Loucy (cell line): ENCODE measurements at regions not wholly inside any gene's neighbourhood (a gene's known extent, or its start where the extent isn't known, plus 50 kb on each side); places are given as distances from the start of the nearest gene placed in this dataset.

Experiments
- H2AFZ ChIP-seq: fragments of 200-600 bp; sonication (generic); 2 replicates; pipeline ENCODE4 v1.6.0; 2016; ENCODE audit warnings: antibody characterized with exemption, mild to moderate bottlenecking, low read length, moderate library complexity
- H3F3A ChIP-seq: fragments of 200-600 bp; 2 replicates; pipeline ENCODE4 v1.6.0; 2016; ENCODE audit warnings: antibody characterized with exemption, low read depth, mild to moderate bottlenecking
- H3K27me3 ChIP-seq: fragments of 200-600 bp; sonication (generic); 2 replicates; pipeline ENCODE4 v1.6.1; 2014; ENCODE audit warnings: low read length, mild to moderate bottlenecking; ENCODE audit not compliant: insufficient read depth, poor library complexity, severe bottlenecking
- H3K36me3 ChIP-seq: fragments of 200-600 bp; sonication (generic); 2 replicates; pipeline ENCODE4 v1.6.1; 2016; ENCODE audit warnings: low read length; ENCODE audit not compliant: insufficient read depth
- H3K4me1 ChIP-seq: fragments of 200-600 bp; sonication (generic); 2 replicates; pipeline ENCODE4 v1.5.1; 2014; ENCODE audit warnings: low read length, mild to moderate bottlenecking; ENCODE audit not compliant: insufficient read depth, poor library complexity, severe bottlenecking
- H3K4me2 ChIP-seq: fragments of 200-600 bp; sonication (generic); 2 replicates; pipeline ENCODE4 v1.6.0; 2014; ENCODE audit warnings: antibody characterized with exemption, low read length, low read depth, mild to moderate bottlenecking; ENCODE audit not compliant: poor library complexity, severe bottlenecking
- H3K4me3 ChIP-seq: fragments of 200-600 bp; sonication (generic); 2 replicates; pipeline ENCODE4 v1.5.1; 2014; ENCODE audit warnings: low read length, mild to moderate bottlenecking, mixed read lengths; ENCODE audit not compliant: poor library complexity, severe bottlenecking
- H3K79me2 ChIP-seq: fragments of 200-600 bp; sonication (generic); 2 replicates; pipeline ENCODE4 v1.6.1; 2014; ENCODE audit warnings: low read length; ENCODE audit not compliant: insufficient read depth
- H3K9ac ChIP-seq: fragments of 200-600 bp; sonication (generic); 2 replicates; pipeline ENCODE4 v1.6.0; 2014; ENCODE audit warnings: mild to moderate bottlenecking, low read depth, low read length, moderate library complexity; ENCODE audit not compliant: poor library complexity, severe bottlenecking
- H3K9me2 ChIP-seq: fragments of 200-600 bp; sonication (generic); replicated peaks from 2 replicates; pipeline ENCODE4 v1.6.1; 2016; ENCODE audit warnings: low read depth, low read length, mixed read lengths
- H3K9me3 ChIP-seq: fragments of 200-600 bp; sonication (generic); 2 replicates; pipeline ENCODE4 v1.6.1; 2014; ENCODE audit warnings: mild to moderate bottlenecking, antibody characterized with exemption, low read length, low read depth; ENCODE audit not compliant: insufficient read depth
- H4K20me1 ChIP-seq: fragments of 200-600 bp; sonication (generic); 2 replicates; pipeline ENCODE4 v1.6.0; 2014; ENCODE audit warnings: antibody characterized with exemption, low read length, mild to moderate bottlenecking; ENCODE audit not compliant: insufficient read depth, poor library complexity, severe bottlenecking
- CTCF ChIP-seq: fragments of 200-600 bp; sonication (generic); conservative IDR thresholded peaks from 2 replicates; pipeline ENCODE4 v1.5.1; 2014; ENCODE audit warnings: mild to moderate bottlenecking, antibody characterized with exemption, low read length
- EZH2phosphoT487 ChIP-seq: fragments of 200-600 bp; IDR thresholded peaks from 2 replicates; pipeline ENCODE4 v1.6.1; 2018; ENCODE audit warnings: antibody characterized with exemption, mild to moderate bottlenecking, moderate library complexity, borderline replicate concordance

GRCh38 chr7:130878785-130879184 lies 144.8 kb upstream of the KLF14 start:
- no peaks in the 10 kb centered on the region for H3K27me3 ChIP-seq
- H3K9ac ChIP-seq = no peak overlapping the region
- H4K20me1 ChIP-seq = no peaks in the 10 kb centered on the region
- peaks cover 11% of the 10 kb centered on the region for H3K4me1 ChIP-seq
- peaks cover 8% of the 10 kb centered on the region; the same call in 1 of the 2 replicates for H3K36me3 ChIP-seq
- H3K9me2 ChIP-seq = no peaks in the 10 kb centered on the region
- H3K79me2 ChIP-seq = no peaks in the 10 kb centered on the region
- H3K4me3 ChIP-seq = no peak overlapping the region
- H3K9me3 ChIP-seq = no peaks in the 10 kb centered on the region
- no peak overlapping the region for H3K4me2 ChIP-seq
- H2AFZ ChIP-seq = no peak overlapping the region
- no peaks in the 10 kb centered on the region for H3F3A ChIP-seq
- TF ChIP-seq EZH2phosphoT487 = no peak
- no peak for TF ChIP-seq CTCF

GRCh38 chr7:130879191-130879590 lies 145.2 kb upstream of the KLF14 start:
- Histone ChIP-seq H2AFZ (no peak overlapping the region), H3K4me2 (no peak overlapping the region), H3K4me1 (peaks cover 11% of the 10 kb centered on the region), H3K9me2 (no peaks in the 10 kb centered on the region), H4K20me1 (no peaks in the 10 kb centered on the region), H3K9me3 (no peaks in the 10 kb centered on the region), H3K27me3 (no peaks in the 10 kb centered on the region), H3K79me2 (no peaks in the 10 kb centered on the region), H3K36me3 (peaks cover 8% of the 10 kb centered on the region; the same call in 1 of the 2 replicates), H3K4me3 (no peak overlapping the region), H3F3A (no peaks in the 10 kb centered on the region), H3K9ac (no peak overlapping the region)
- TF ChIP-seq CTCF (no peak), EZH2phosphoT487 (no peak)

GRCh38 chr7:130880668-130881067 lies 146.7 kb upstream of the KLF14 start:
- Histone ChIP-seq H3K79me2 (no peaks in the 10 kb centered on the region), H3K9me2 (no peaks in the 10 kb centered on the region), H3K9ac (no peak overlapping the region), H3F3A (no peaks in the 10 kb centered on the region), H4K20me1 (no peaks in the 10 kb centered on the region), H3K9me3 (no peaks in the 10 kb centered on the region), H3K27me3 (no peaks in the 10 kb centered on the region), H3K4me2 (no peak overlapping the region), H2AFZ (no peak overlapping the region), H3K36me3 (peaks cover 14% of the 10 kb centered on the region; the same call in 1 of the 2 replicates), H3K4me1 (peaks cover 11% of the 10 kb centered on the region), H3K4me3 (no peak overlapping the region)
- TF ChIP-seq CTCF (no peak), EZH2phosphoT487 (no peak)
